ENCODE measurements at regions not wholly inside any gene's neighbourhood (a gene's known extent, or its start where the extent isn't known, plus 50 kb on each side); places are given as distances from the start of the nearest gene placed in this dataset.

- H3K4me3 Mint-ChIP-seq: no peak overlapping the region
- TF ChIP-seq, protein P1, sequence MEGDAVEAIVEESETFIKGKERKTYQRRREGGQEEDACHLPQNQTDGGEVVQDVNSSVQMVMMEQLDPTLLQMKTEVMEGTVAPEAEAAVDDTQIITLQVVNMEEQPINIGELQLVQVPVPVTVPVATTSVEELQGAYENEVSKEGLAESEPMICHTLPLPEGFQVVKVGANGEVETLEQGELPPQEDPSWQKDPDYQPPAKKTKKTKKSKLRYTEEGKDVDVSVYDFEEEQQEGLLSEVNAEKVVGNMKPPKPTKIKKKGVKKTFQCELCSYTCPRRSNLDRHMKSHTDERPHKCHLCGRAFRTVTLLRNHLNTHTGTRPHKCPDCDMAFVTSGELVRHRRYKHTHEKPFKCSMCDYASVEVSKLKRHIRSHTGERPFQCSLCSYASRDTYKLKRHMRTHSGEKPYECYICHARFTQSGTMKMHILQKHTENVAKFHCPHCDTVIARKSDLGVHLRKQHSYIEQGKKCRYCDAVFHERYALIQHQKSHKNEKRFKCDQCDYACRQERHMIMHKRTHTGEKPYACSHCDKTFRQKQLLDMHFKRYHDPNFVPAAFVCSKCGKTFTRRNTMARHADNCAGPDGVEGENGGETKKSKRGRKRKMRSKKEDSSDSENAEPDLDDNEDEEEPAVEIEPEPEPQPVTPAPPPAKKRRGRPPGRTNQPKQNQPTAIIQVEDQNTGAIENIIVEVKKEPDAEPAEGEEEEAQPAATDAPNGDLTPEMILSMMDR (IDR thresholded peaks at IDR 0.05): no peak
- no peak for DNase-seq
- H3K9me3 Mint-ChIP-seq: peaks cover 11% of the 10 kb centered on the region
- H3K4me1 Mint-ChIP-seq (ENCODE audit: low read depth): no peaks in the 10 kb centered on the region
- no peaks in the 10 kb centered on the region for H3K36me3 Mint-ChIP-seq (ENCODE audit: low read depth)
- peaks cover 4% of the 10 kb centered on the region for H3K27me3 Mint-ChIP-seq (ENCODE audit: insufficient read depth)
- no peak overlapping the region for H3K27ac Mint-ChIP-seq
Measured at GRCh38 chr22:47345025-47345424, 582.6 kb downstream of the TBC1D22A start.

- H3K27me3 Mint-ChIP-seq (ENCODE audit: insufficient read depth): peaks cover 4% of the 10 kb centered on the region
- TF ChIP-seq, protein P1 (IDR thresholded peaks at IDR 0.05): no peak
Measured at GRCh38 chr22:47344414-47344813, 582.0 kb downstream of the TBC1D22A start.

DNA sequence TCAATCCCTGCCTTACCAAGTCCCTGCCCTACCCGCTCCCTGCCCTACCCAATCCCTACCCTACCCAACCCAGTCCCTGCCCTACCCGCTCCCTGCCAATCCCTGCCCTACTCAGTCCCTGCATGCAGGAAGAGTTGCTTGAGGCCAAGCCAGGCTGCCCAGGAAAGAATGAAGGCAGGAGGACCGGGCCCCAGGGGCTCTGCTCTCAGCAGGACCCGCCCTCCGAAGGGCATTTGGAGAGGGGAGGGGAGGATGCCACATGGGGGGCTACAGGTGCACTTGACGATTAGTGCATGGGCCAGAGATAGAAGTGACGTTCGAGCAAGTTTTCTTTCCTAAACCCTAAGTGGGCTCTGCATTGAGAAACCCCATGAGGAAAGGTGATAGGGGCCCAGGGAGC is 581.2 kb downstream of the TBC1D22A start:
- no peak overlapping the region for H3K4me3 Mint-ChIP-seq
- no peaks in the 10 kb centered on the region for H3K4me1 Mint-ChIP-seq (ENCODE audit: low read depth)
- TF ChIP-seq, protein P1 (IDR thresholded peaks at IDR 0.05): no peak
- no peak overlapping the region for H3K27ac Mint-ChIP-seq
- peaks cover 4% of the 10 kb centered on the region for H3K27me3 Mint-ChIP-seq (ENCODE audit: insufficient read depth)
- DNase-seq: no peak
- H3K9me3 Mint-ChIP-seq: peaks cover 9% of the 10 kb centered on the region
- H3K36me3 Mint-ChIP-seq (ENCODE audit: low read depth): no peaks in the 10 kb centered on the region

More at GRCh38 chr22:47344414-47344813, 582.0 kb downstream of the TBC1D22A start:
- Mint-ChIP-seq H3K27ac (no peak overlapping the region), H3K36me3 (ENCODE audit: low read depth) (no peaks in the 10 kb centered on the region), H3K4me1 (ENCODE audit: low read depth) (no peaks in the 10 kb centered on the region), H3K9me3 (peaks cover 11% of the 10 kb centered on the region), H3K4me3 (no peak overlapping the region)
- DNase-seq: no peak

GRCh38 chr22:47342446-47342845 is 580.0 kb downstream of the TBC1D22A start:
- peaks cover 5% of the 10 kb centered on the region for H3K27me3 Mint-ChIP-seq (ENCODE audit: insufficient read depth)

DNA sequence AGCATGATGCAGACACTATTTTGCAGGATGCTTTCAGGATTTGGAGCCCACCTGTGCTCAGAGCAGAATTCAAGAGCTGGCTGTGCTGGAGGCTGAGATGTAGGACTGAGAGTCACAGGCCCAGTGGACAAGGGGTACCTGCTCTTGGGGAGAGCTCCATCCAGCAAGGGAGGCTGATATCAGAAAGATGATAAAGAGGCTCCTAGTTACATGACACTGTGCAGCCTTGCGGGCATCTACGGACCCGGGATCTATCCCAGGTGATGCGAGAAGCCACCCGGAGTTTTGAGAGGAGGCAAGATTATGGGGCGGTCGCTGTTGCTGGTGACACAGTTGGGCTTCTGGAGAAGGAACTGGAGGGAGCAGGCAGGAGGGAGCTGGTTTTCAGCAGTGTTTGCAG is 579.0 kb downstream of the TBC1D22A start:
- no peak overlapping the region for H3K4me3 Mint-ChIP-seq
- peaks cover 6% of the 10 kb centered on the region; the same call in 1 of the 2 replicates for H3K9me3 Mint-ChIP-seq

More at GRCh38 chr22:47342446-47342845, 580.0 kb downstream of the TBC1D22A start:
- peaks cover 2% of the 10 kb centered on the region for H3K4me1 Mint-ChIP-seq (ENCODE audit: low read depth)
- peaks cover 6% of the 10 kb centered on the region; the same call in 1 of the 2 replicates for H3K9me3 Mint-ChIP-seq
- H3K27ac Mint-ChIP-seq: no peak overlapping the region
- no peak for DNase-seq
- TF ChIP-seq, protein P1 (IDR thresholded peaks at IDR 0.05): no peak
- H3K4me3 Mint-ChIP-seq: no peak overlapping the region
- no peaks in the 10 kb centered on the region for H3K36me3 Mint-ChIP-seq (ENCODE audit: low read depth)

More for the DNA sequence above, 579.0 kb downstream of the TBC1D22A start:
- Mint-ChIP-seq H3K27me3 (ENCODE audit: insufficient read depth) (peaks cover 11% of the 10 kb centered on the region), H3K4me1 (ENCODE audit: low read depth) (peaks cover 10% of the 10 kb centered on the region), H3K27ac (no peak overlapping the region), H3K36me3 (ENCODE audit: low read depth) (no peaks in the 10 kb centered on the region)
- DNase-seq: no peak
- TF ChIP-seq, protein P1 (IDR thresholded peaks at IDR 0.05): no peak
